Sigmoid colon (tissue), 6 donors: ENCODE measurements at regions not wholly inside any gene's neighbourhood (a gene's known extent, or its start where the extent isn't known, plus 50 kb on each side); places are given as distances from the start of the nearest gene placed in this dataset.

Source experiments
- DNase-seq: peaks from one replicate; pipeline ENCODE4 v3.0.0-alpha.2; 2019
- H3K27ac ChIP-seq, 4 donors: fragments of 200-600 bp; sonication (generic); one replicate each; pipeline ENCODE4 v1.5.1; 2016 to 2019; ENCODE audit warnings: mild to moderate bottlenecking in 1 of 4
- H3K27me3 ChIP-seq, 3 donors: fragments of 200-600 bp; sonication (generic); one replicate each; pipeline ENCODE4 v1.5.1; 2019; ENCODE audit warnings: mild to moderate bottlenecking in 1 of 3
- H3K36me3 ChIP-seq, 4 donors: fragments of 200-600 bp; sonication (generic); one replicate each; pipeline ENCODE4 v1.5.1; 2016 to 2019
- H3K4me1 ChIP-seq, 4 donors: fragments of 200-600 bp; sonication (generic); one replicate each; pipeline ENCODE4 v1.5.1; 2017 to 2019
- H3K4me3 ChIP-seq, 4 donors: fragments of 200-600 bp; sonication (generic); one replicate each; pipeline ENCODE4 v1.5.1; 2017 to 2019; ENCODE audit warnings: mild to moderate bottlenecking in 2 of 4, moderate library complexity in 1 of 4
- H3K9me3 ChIP-seq, 4 donors: fragments of 200-600 bp in 3 of 4; sonication (generic) in 3 of 4; one replicate each; pipeline versions ENCODE4 v1.5.1 to v1.6.1; 2013 to 2019
- EP300 ChIP-seq, 4 donors: sonication (generic); formaldehyde crosslinking; IDR thresholded peaks; one replicate each; pipeline ENCODE4 v1.6.1; 2017; ENCODE audit warnings: antibody characterized with exemption in 4 of 4
- POLR2A ChIP-seq, 2 donors: fragments of 450-650 bp; IDR thresholded peaks; one replicate each; pipeline ENCODE4 v1.6.1; 2016; ENCODE audit warnings: antibody characterized with exemption in 2 of 2, mild to moderate bottlenecking in 2 of 2, moderate library complexity in 2 of 2
- POLR2AphosphoS5 ChIP-seq, 4 donors: sonication (generic); formaldehyde crosslinking; IDR thresholded peaks; one replicate each; pipeline ENCODE4 v1.6.1; 2017; ENCODE audit warnings: antibody characterized with exemption in 4 of 4
- WGBS, 2 donors: extraction: QIAGEN DNeasy Blood & Tissue Kit; methylation state at CpG; one replicate each; pipeline ENCODE4 v1.1.7; 2013; 5-methylcytosine and 5-hydroxymethylcytosine counted together
- intact Hi-C: fragments of 100-400 bp; cut with DNase I; formaldehyde crosslinking; loops from one replicate; pipeline ENCODE4 v1.15.1; 2023
- TF ChIP-seq, protein P1 (sequence below), 4 experiments: fragments of 450-650 bp in 3 of 4; fragments of 200-600 bp in 1 of 4; IDR thresholded peaks; one replicate each; pipeline ENCODE4 v1.5.1; 2016 to 2019; ENCODE audit warnings: antibody characterized with exemption in 4 of 4, mild to moderate bottlenecking in 3 of 4, moderate library complexity in 2 of 4
- donor health status: healthy with polysubstance abuse.
- donor health status: healthy.

DNA sequence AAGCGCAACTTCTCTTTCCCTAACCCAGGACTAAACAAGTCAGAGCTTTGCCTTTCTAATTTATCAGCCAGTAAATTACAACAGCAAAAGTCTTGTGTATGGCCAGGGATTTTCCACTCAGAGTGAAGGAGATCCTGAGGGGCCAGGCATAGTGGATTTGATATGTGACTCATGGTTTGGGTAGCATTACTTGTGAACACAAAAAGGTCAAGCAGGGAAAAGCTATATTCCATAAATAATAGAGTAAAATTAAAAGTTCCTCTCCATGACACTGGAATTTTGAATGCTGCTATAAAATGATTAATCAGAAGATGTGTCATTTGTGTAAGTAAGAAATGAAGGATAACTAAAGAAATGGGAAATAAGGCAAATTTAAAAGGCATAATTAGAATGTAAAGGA, 284.8 kb downstream of the HLX start:
- Histone ChIP-seq H3K27ac (no peak overlapping the region), H3K4me1 (peaks cover 0 to 15% (median 5%) of the 10 kb centered on the region in 4 donors), H3K4me3 (no peak overlapping the region), H3K9me3 (no peaks in the 10 kb centered on the region), H3K27me3 (no peaks in the 10 kb centered on the region), H3K36me3 (no peaks in the 10 kb centered on the region)
- TF ChIP-seq, protein P1, sequence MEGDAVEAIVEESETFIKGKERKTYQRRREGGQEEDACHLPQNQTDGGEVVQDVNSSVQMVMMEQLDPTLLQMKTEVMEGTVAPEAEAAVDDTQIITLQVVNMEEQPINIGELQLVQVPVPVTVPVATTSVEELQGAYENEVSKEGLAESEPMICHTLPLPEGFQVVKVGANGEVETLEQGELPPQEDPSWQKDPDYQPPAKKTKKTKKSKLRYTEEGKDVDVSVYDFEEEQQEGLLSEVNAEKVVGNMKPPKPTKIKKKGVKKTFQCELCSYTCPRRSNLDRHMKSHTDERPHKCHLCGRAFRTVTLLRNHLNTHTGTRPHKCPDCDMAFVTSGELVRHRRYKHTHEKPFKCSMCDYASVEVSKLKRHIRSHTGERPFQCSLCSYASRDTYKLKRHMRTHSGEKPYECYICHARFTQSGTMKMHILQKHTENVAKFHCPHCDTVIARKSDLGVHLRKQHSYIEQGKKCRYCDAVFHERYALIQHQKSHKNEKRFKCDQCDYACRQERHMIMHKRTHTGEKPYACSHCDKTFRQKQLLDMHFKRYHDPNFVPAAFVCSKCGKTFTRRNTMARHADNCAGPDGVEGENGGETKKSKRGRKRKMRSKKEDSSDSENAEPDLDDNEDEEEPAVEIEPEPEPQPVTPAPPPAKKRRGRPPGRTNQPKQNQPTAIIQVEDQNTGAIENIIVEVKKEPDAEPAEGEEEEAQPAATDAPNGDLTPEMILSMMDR (IDR thresholded peaks at IDR 0.05) = no peak
- TF ChIP-seq EP300 (IDR thresholded peaks at IDR 0.05) (no peak), POLR2A (IDR thresholded peaks at IDR 0.05) (no peak), POLR2AphosphoS5 (IDR thresholded peaks at IDR 0.05) (no peak)
- no peak for DNase-seq
- 87 to 95% methylated on average over 1 of the region's 1 CpG for WGBS, 2 donors
- intact Hi-C loops = no loop called here

DNA sequence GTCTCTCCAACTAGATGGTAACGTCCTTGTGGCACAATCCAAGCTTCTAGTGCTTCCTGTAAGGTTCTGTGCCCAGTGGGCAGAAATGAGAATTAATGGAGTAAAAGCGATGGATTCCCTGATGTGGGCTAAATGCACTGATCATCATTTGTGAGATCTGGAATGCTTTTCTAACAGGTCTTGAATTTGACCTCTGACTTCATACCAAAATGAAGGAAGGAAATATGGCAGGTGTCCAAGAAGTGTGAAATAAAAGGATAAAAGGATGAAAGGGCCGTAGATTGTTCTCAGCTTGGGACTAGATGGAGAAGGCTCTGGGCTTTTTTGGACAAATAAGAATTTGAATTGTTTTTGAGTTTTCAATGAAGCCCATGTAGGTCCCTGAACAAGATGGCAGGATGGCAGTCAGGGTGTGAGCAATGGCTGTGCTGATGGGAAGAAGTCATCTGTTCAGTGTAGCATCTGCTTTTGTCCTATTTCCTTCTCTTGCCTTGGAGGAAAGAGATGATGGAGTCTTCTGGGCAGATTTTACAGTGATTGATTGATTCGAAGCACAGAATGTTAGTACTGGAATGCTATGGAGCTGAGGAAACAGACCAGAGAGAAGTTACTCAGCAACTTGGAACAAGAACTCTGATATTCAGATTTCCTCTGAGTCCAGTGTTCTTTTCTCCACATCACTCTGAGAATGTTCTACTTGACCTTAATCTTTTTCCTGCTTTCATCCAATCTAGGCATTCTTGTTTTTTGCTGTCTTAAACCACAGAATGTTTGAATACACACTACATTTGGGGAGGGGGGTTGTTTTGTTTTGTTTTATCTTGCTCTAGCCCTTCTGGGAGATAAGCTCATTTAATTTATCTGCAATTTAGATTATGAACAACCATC, 286.0 kb downstream of the HLX start:
- Histone ChIP-seq H3K4me3 (no peak overlapping the region), H3K27ac (no peak overlapping the region), H3K9me3 (no peaks in the 10 kb centered on the region), H3K27me3 (no peaks in the 10 kb centered on the region), H3K36me3 (no peaks in the 10 kb centered on the region), H3K4me1 (peaks cover 0 to 17% (median 7%) of the 10 kb centered on the region in 4 donors)
- WGBS, 2 donors = 72 to 85% methylated on average over 4 of the region's 4 CpGs
- no peak for DNase-seq
- TF ChIP-seq, protein P1 (IDR thresholded peaks at IDR 0.05) = no peak
- TF ChIP-seq EP300 (IDR thresholded peaks at IDR 0.05) (no peak), POLR2A (IDR thresholded peaks at IDR 0.05) (no peak), POLR2AphosphoS5 (IDR thresholded peaks at IDR 0.05) (no peak)
- intact Hi-C loops = no loop called here

DNA sequence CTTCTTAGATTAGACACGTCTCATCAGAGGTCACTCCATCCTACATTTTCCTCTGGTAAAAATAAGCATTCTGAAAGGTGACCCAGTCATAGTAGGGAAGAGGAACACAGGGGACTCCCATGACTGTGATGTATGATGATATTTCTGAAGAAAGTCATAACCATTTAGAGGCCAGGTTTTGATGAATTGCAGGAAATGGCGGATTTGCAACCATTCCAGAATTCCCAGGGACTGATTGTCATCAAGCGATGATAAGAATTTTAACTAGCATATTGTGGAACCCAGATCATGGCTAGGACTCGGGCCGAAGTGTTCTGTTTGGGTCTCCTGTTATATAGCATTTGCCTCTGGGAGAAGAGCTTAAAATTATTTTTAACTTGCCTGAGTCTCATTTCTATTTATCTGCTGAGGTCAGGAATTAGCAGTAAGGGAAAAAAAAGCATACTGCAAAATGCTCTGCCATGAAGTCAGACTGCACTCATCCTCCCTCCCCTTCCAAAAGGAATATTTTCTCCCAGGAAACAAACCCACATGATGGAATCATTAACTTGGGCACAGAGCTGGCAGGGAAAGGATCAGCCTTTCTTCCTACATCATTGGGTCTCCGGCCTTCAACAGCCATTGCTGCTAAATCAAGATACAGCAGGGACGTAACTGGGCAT, 286.7 kb downstream of the HLX start:
- DNase-seq = no peak
- no peak for TF ChIP-seq EP300 (IDR thresholded peaks at IDR 0.05)
- TF ChIP-seq POLR2A (IDR thresholded peaks at IDR 0.05) = no peak
- intact Hi-C loops = no loop called here
- H3K4me1 ChIP-seq = peaks cover 0 to 17% (median 7%) of the 10 kb centered on the region in 4 donors
- H3K36me3 ChIP-seq = no peaks in the 10 kb centered on the region
- H3K27ac ChIP-seq = peak overlapping the region in 1 of 4 donors; percentile 3
- H3K4me3 ChIP-seq = no peak overlapping the region
- no peaks in the 10 kb centered on the region for H3K9me3 ChIP-seq
- H3K27me3 ChIP-seq = no peaks in the 10 kb centered on the region
- 71 to 76% methylated on average over 7 of the region's 7 CpGs for WGBS, 2 donors

DNA sequence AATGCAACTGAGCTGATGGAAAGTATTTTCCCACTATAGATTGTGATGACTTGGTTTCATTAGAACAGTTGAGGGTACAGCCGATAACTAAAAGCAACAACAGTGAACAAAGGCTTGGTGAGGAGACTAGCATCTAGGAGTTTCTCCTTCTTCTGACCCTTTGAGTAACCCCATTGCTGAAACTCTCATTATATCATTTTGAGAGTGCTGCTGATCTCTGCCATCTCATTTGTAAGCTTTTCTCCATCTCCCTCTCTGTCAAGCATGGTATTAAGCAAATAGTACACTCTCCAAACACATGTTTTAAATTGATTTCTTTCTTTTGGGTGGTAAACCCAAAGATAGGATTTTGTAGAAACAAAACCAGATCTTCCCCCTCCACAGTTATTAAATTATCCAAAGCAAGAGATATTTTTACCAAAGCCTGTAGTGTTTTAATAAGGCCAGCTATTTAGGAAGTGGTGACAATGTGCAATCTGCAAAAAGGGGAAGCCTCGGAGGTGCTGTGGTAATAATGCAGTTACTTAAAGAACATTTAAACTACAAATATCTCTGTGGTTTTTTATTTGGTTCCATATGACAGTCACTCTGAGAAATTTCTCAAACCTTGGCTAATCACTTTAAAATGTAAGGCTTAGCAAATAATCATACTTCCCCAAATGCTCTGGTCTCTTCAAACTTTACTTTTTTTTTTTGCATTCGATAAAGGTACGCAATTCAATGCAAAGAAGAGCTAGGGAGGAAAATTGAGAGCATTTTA, 287.5 kb downstream of the HLX start:
- no peak for DNase-seq
- Histone ChIP-seq H3K27me3 (no peaks in the 10 kb centered on the region), H3K36me3 (no peaks in the 10 kb centered on the region), H3K4me3 (no peak overlapping the region), H3K4me1 (peaks cover 0 to 17% (median 4%) of the 10 kb centered on the region in 4 donors), H3K27ac (peak overlapping the region in 1 of 4 donors; percentile 3), H3K9me3 (no peaks in the 10 kb centered on the region)
- peak in 2 of 4 donors; percentile 4 to 16 for TF ChIP-seq POLR2AphosphoS5 (IDR thresholded peaks at IDR 0.05)
- no peak for TF ChIP-seq POLR2A (IDR thresholded peaks at IDR 0.05)
- intact Hi-C loops = no loop called here
- 56 to 83% methylated on average over 4 of the region's 4 CpGs for WGBS, 2 donors

DNA sequence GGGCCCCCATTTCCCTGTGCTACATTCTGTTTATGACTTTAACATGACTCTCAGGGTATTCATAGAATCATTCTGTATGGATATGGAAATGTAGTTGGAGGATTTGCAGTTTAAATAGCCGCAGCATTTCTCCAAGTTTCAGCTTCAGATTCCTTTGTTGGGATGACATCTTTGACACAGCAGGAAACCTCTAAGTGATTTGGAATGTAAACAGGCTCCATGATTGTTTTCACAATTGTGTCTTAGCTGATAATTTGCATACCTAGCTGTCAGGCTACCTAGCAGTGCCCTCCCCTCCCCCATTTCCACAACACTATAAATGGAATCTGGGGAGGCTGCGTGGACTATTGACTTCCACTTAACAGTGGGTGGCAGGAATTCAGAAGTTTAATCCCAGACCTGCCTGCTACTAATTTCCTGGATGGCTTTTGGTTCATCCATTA, 290.2 kb downstream of the HLX start:
- Histone ChIP-seq H3K27me3 (no peaks in the 10 kb centered on the region), H3K4me3 (no peak overlapping the region), H3K4me1 (peaks cover 0 to 17% (median 4%) of the 10 kb centered on the region in 4 donors), H3K27ac (no peak overlapping the region), H3K9me3 (no peaks in the 10 kb centered on the region), H3K36me3 (no peaks in the 10 kb centered on the region)
- DNase-seq = no peak
- intact Hi-C loops = no loop called here
- 54 to 78% methylated on average over 2 of the region's 2 CpGs for WGBS, 2 donors
- TF ChIP-seq POLR2AphosphoS5 (IDR thresholded peaks at IDR 0.05) = no peak
- TF ChIP-seq, protein P1 (IDR thresholded peaks at IDR 0.05) = no peak
- TF ChIP-seq POLR2A (IDR thresholded peaks at IDR 0.05) = no peak
- TF ChIP-seq EP300 (IDR thresholded peaks at IDR 0.05) = no peak
